CD4-positive, alpha-beta T cell treated with Interleukin-6 for 4 hours (primary cell): ENCODE measurements at regions not wholly inside any gene's neighbourhood (a gene's known extent, or its start where the extent isn't known, plus 50 kb on each side); places are given as distances from the start of the nearest gene placed in this dataset.
"Not testable (repeated sequence)": the region's sequence is repeated elsewhere in the genome, so short reads cannot be mapped to it uniquely, and the experiment has no call there.

ENCODE experiments used
- DNase-seq: peaks from one replicate; pipeline ENCODE4 v3.0.0-alpha.2; 2020; ENCODE audit warnings: mixed read lengths

DNA sequence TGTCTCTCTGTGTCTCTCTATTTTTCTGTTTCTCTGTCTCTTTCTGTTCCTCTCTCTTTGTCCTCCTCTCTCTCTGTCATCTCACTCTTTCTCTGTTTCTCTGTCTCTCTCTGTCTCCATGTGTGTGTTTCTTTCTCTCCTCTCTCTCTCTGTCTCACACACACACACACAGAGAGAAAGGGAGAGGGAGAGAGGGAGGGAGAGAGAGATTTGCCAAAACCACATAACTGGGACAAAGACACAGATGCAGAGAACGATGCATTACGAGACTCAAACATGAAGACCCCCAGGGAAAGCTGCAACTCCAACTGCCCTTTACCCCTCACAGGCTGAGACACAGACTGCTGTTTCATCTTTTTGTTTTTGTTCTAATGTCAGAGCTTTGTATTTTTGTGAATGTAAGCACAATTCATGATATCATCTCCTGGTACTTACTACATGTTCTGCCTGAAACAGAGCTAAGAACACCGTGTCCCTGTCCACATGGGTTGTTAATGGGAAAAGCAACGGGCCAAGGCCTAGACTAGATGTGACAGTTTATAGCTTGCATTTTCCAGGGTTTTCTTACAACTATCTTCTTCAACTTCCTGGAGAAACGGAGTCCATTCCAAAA is 177.1 kb upstream of the ARID1B start:
- no peak for DNase-seq

DNA sequence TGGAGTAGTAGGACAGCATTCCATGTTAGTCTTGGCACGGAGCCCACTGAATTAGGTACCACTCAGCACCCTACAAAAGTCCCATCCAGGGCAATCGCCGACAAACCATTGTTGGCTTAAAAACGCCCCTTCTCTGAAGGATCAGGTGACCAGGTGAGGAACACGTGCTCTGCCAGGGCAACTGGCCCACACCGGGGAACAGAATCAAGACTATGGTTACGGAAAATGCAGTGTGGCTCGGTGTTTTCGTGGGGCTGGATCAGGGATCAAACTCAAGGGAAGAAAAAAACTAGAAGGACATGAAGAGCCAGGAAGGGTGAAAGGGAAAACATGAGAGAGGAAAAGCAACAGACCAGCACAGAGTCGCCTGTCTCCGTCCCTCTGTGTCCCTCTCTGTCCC is 177.8 kb upstream of the ARID1B start:
- DNase-seq, result no peak

DNA sequence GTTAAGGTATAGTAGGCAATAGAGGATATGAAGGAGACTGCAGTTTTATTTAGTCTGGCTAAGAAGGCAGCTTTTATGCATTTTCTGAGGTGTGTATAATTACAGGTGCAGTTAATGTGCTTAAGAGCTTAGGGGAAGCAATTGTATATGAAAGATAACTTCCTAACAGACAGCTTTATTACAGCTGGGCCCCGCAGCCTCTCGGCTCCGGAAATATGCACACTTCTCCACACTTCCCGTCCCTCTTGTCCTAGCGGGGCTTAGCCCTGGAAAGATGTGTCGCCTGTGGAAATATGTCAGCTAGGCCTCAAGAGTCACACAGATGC is 178.4 kb upstream of the ARID1B start:
- no peak for DNase-seq

GRCh38 chr6:156598071-156598854 is 178.9 kb upstream of the ARID1B start:
- DNase-seq, result no peak

- no peak for DNase-seq
Observed at GRCh38 chr6:156597095-156597494, 180.1 kb upstream of the ARID1B start.

DNA sequence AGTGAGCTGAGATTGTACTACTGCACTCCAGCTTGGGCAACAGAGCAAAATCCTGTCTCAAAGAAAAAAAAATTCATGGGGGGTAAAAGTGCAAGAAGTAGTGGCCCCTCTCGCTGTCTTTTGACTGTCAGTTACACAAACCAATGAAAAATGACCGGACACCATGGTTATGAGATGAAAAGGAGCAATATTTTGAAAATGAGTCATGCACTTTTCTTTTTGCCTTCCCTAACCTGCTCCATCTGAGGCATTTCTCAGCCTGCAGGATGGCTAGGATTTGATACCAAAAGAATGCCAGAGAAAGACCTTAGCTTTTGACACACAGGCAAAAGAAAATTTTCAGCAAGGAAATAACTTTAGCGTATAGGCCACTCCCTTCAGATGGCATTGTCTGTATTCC is 181.7 kb upstream of the ARID1B start:
- DNase-seq, result no peak

GRCh38 chr6:156593893-156594292 is 183.3 kb upstream of the ARID1B start:
- no peak for DNase-seq

DNA sequence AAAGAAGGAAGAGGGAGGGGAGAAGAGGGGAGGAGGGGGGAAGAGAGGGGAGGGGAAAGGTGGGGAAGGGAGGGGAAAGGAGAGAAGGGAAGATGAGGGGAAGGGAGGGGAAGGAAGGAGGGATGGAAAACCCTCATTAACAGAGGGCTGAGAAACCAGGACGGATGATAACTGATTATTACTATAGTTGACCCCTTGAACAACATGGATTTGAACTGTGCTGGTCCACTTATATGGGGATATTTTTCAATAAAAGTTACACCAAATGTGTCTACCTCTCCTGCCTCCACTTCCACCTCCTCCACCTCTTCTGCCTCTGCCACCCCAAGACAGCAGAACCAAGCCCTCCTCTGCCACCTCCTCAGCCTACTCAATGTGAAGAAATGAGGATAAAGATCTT is 184.1 kb upstream of the ARID1B start:
- no peak for DNase-seq

GRCh38 chr6:156590482-156590881 is 186.7 kb upstream of the ARID1B start:
- no peak for DNase-seq

DNA sequence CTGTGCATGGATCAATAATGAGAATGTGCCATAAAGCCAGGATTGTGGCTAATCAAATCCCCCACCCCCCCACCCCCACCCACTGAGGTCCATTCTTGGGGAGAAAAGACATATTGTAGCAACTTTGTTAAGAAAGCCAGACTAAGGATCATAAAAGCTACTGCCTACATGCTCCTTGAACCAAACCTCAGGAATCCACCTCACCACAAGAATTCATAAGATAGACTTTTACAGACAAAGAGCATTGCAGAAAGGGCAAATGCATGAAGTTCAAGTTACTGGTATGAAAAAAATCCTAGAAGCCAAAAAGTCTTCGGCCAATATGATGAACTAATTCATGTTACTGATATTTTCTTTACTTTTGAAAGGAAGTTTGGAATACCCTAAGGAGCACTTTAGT is 187.9 kb upstream of the ARID1B start:
- DNase-seq, result no peak

DNA sequence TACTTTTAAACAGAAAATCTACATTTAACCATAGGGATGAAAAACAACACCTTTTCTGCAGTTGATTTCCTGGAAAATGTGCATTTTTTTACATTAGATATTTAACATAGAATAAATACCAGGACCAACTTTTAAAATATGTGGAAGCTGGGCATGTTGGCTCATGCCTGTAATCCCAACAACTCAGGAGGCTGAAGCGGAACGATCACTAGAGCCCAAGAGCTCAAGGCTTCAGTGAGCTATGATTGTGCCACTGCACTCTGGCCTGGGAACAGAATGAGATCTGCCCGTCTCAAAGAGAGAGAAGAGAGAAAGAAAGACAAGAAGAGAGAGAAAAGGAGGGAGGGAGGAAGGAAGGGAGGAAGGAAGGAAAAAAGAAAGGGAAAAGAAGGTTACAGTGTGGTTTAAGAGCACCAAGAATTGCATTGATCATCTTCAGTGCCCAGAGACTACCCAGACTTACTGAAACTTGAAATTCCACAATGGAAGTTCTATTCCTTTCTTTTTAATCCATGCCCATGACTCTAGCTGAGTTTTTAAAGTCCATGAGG is 189.4 kb upstream of the ARID1B start:
- DNase-seq, result no peak

DNA sequence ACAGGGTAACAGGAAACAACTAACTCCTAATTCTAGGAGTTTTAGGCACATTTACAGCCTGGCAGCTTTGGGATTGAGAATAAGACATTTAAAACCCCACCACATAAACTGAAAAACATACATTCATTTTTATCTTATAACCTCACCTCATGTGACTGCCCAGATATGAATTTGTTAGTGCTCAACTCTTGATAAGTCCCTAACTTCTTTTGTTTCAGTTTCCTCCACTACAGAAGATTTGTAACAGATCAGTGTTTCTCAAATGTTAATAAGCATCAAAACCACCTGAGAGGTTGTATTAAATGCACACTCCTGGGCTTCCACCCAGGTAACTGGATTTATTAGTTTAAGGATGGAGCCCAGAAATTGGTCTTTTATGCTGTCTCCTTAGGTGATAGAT is 190.1 kb upstream of the ARID1B start:
- no peak for DNase-seq

GRCh38 chr6:156585859-156586258 is 191.3 kb upstream of the ARID1B start:
- DNase-seq, result no peak

DNA sequence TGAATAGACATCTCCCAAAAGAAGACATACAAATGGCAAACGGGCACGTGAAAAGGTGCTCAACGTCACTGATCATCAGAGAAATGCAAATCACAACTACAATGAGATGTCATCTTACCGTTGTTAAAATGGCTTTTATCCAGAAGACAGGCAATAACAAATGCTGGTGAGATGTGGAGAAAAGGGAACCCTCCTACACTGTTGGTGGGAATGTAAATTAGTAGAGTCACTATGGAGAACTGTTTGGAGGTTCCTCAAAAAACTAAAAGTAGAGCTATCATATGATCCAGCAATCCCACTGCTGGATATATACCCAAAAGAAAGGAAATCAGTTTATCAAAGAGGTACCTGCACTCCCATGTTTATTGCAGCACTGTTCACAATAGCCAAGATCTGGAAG is 193.1 kb upstream of the ARID1B start:
- DNase-seq, result not testable (repeated sequence)

DNA sequence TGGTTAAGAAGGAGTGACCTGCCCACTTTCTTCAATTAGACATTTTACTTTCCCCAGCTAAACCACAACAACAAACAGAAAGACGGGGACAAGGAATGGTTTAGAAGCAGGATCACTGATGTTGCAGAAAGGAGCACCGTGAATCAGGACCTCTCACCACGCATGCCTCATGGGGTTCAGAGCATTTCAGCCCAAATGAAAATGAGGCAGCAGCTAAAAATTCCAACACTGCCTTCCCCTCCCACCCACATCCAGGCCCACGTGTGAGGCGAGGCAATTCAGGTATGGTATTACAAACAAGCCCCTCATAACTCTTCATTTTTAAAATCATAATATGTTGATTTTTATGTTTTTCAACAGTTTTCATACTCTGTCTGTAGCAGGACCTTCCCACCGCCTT is 194.1 kb upstream of the ARID1B start:
- no peak for DNase-seq

DNA sequence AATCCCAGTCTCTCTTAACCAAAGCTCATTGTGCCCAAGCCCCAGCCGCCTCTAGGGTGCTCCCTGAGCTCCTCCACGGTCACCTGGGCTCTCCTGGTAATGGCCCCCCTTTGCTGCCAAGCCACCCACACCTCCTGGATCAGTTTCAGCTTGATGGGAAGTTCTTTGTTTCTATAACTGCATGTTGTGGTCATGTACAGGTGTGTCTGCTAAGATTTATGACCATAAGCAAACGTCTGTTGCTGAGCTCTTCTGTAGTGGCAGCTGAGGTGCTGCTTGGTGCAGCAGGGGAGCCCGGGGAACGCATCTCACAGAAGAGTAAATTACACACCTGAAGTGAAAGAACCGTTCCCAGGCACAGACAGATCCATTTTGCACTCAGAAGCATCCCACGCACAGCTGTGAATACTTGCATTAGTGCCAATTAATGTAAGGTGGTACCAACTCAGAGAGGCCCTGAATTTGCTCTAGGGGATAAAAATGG is 194.6 kb upstream of the ARID1B start:
- no peak for DNase-seq

GRCh38 chr6:156579564-156579963 is 197.6 kb upstream of the ARID1B start:
- DNase-seq, result no peak

DNA sequence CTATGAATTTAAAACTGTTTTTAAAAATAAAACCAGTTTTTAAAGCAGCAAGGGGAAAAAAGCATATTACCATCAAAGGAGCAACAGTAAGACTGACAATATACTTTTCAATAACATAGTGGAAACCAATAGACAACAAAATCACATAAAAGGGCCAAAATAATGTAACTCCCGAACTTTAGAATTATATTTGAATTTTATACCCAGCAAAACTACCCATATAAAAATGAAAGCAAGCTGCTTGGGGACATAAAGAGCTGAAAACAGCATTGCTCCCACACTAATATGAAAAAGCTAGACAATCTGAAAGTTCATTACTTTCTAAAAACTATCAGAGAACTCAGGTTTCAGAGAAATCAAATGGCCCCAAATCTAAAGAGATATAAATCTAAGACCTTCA is 199.4 kb upstream of the ARID1B start:
- DNase-seq, result no peak

GRCh38 chr6:156575361-156575760 is 201.8 kb upstream of the ARID1B start:
- no peak for DNase-seq

GRCh38 chr6:156564807-156565149 is 212.4 kb upstream of the ARID1B start:
- DNase-seq, result no peak

- peak; percentile 80 for DNase-seq
Observed at GRCh38 chr6:156564127-156564806, 212.9 kb upstream of the ARID1B start.

DNA sequence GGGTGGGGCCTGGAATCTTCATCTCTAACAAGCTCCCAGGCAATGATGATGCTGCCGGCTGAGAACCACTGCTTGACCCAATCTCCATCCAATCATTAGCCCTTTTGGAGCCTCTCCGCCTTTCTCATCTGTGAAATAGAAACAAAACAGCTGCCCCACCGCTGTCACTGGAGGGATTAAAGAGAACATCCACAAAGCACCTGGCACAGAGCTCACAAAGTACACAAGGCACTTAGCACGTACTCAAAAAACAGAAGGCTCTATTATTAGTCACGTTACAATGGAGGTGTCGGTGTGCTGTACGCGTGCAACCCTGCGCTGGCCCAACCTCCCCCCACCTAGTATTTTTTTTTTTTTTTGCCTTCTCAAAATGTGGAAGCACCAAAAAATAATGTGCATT is 213.5 kb upstream of the ARID1B start:
- no peak for DNase-seq

DNA sequence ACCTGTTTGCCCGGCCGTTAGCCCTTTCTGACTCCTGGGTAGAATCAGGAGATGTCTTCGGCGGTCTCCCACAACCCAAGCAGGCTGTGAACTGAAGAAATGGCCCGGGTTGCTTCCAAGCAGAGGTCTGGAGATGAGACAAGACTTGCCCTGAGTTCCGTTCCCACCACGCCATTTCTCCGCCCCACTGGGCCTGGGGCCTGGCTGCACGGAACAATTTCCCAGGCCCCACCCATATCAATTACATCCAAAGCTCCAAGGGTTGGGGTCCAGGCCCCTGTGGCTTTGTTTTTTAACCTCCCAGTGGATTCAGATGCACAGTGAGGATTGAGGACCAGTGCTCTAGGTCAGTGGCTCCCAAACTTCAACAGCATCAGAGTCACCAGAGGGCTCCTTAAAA is 214.5 kb upstream of the ARID1B start:
- no peak for DNase-seq

DNA sequence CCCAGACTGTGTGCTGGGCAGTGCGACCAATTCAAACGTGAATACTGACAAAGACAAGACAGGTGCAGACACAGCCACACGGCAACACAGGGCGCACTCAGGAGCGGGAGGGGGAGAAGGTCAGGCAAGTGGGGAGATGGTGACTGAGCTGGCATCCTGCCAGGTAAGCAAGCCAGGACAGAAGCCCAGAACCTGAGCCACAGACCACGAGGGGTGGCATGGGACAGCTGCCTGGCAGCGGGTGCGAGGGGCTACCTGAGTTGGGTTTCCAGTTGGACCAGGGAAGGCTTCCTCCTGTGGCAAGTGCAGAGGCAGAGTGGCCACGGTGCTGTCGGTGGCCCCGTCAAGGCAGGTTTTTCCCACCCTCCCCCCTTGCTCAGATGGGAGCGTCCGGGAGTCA is 215.2 kb upstream of the ARID1B start:
- DNase-seq, result no peak
